NOMO-1 treated with dmso at 0.1 percent for 144 hours (cell line): ENCODE measurements at regions not wholly inside any gene's neighbourhood (a gene's known extent, or its start where the extent isn't known, plus 50 kb on each side); places are given as distances from the start of the nearest gene placed in this dataset.
"Not testable (repeated sequence)": the region's sequence is repeated elsewhere in the genome, so short reads cannot be mapped to it uniquely, and the experiment has no call there.

ENCODE experiments used
- DNase-seq: peaks from one replicate; lab custom pipeline; 2025; ENCODE audit not compliant: unreplicated experiment; lab: John Stamatoyannopoulos, UW

DNA sequence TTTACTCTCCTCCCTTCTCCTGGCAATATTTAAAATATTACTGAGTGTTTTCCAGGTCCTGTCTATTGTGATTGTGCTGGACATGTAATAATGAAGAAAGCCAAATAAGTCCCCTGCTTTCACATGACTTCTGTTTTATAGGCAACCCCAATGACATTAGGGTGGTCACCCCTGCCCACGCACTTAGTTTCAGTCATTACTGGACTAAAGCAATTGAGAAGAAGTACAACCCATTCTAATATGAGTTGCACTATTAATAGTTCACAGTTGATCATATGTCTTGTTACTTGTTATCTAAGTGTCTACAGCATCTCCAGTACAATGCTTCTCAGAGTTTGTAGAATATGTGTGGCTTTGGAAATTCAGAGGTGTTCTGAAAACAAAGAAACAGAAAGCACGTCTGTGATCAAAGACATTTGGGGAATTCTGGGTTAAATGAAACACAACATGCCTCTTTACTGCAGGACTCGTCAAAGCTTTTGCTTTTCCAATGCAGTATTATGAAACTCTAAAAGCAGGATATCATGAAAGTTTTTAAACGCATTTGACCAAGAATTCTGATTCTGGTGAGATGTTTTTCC, 789.5 kb downstream of the DHX35 start:
- no peak for DNase-seq

DNA sequence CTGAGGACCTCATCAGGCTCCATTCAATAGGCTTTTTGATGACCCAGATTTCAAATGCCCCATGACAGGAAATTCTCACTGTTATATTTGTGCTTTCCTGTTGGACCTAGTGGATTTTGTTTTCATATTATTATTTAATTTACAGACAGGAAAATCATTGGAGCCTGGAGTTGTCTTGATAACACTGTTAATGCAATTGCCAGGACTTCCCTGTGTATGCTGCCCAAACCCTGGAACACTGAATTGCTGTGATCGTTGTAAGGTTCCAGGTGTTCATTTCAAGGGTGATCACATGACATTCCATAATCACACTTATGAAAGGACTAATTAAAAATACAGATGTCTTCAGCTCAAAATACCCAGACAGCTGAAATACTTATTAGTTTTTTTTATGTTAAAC, 783.2 kb downstream of the DHX35 start:
- no peak for DNase-seq

DNA sequence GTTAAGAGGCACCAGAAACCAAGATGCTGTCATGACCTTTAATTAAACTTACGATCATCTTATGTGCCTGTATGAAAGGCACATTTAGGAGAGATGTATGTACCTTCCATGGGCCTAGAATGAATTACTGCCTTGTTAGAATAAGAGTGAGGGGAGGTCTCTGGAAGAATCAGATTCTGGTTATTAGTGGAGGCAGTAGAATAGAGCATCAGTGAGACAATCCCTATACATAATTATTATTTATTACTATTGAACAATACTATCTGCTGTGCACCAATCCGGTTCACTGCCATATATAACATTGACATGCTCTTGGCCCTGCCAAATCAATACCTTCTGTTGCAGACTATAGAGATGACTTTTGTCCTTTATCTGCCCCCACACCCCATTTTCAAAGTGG, 776.5 kb downstream of the DHX35 start:
- no peak for DNase-seq

DNA sequence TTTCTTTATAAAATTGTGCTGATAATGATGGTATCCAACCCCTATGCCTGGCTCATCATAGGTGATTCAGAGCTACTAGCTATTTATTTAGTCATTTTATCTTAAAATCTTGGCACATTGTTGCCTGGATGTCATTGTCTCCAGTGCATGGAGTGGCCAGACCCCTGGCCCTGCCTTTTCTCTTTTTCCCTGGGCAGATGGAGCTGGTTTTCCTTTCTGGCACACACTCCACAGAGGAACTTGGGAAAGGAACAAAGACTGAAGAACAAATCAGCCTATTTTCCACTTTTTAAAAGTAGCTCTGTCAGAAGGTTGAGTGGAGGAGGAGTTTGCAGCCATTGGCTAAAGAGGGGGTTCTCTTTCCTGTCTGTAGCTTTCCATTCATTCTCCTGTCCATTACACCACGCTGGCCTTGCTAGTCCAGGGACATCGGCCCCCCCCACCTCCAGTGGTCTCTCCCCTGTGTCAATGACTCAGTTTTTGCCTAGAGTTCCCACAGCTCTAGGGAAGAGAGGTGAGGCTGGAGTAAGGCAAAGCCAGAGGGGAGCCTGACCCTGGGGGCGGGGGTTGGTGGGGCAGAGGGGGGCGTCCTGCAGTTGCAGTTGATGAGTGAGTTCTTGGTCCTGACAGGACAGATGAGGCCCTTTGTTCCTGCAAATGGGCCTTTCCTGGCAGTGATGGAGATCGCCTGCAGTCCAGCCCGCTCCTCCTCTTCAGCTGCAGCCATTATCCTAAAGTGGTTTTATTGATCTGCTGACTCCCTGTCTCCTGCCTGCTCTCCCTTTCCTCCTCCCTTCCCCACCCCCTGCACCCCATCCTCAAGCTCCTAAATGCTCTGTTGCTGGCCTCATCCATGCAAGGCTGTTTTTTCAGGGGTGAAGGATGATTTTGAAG, 774.5 kb downstream of the DHX35 start:
- DNase-seq, result no peak

DNA sequence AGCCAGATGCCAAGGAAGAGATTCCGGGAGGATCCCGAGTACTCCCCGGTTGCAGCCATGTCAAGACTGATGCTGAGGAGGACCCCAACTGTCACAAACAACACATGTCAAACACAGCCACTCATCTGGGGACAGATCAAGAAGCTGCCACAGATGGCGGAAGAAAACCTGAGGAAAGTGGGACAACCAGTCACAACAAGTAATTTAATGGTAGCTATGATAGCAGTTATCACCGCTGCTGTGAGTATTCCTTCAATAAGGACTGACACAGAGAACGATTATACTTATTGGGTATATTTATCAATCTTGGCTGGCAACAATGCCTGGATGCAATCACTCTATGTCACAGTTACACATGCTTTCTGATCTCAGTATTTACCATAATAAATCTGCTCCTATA, 763.4 kb downstream of the DHX35 start:
- DNase-seq, result not testable (repeated sequence)

DNA sequence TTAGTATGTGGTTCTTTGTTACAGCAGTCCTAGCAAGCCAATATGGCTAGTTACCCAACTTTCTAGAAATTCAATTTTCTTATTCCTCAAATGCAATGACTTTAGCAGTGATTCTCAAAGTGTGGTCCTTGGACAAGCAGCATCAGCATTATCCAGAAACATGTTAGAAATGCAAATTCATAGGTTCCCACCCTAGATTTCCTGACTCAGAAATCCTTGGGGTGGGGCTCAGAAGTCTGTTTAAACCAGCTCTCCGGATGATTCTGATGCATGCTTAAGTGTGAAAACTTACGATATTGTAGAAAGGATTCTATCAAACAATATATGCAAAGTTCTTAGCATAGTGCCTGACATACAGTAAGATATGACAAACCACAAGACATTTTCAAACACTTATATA, 757.1 kb downstream of the DHX35 start:
- no peak for DNase-seq

DNA sequence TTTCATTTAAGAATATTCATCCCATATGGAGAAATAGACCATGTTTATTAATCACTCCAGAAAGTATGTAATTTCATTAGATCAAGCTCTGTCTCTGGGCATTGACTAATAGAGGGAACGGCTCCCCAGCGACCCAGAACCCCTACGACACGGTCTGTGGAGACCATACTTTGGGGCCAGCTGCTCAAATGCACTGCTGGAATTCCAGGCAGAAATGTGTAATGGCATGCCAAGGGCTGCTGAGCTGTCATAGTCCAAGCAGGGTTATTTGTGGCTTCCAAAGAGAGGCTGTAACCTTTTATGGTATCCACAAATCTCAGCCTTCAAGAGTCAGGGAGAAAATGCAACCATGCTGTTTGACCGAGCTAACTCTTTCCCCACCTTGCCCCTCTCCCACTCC, 755.8 kb downstream of the DHX35 start:
- DNase-seq, result no peak

DNA sequence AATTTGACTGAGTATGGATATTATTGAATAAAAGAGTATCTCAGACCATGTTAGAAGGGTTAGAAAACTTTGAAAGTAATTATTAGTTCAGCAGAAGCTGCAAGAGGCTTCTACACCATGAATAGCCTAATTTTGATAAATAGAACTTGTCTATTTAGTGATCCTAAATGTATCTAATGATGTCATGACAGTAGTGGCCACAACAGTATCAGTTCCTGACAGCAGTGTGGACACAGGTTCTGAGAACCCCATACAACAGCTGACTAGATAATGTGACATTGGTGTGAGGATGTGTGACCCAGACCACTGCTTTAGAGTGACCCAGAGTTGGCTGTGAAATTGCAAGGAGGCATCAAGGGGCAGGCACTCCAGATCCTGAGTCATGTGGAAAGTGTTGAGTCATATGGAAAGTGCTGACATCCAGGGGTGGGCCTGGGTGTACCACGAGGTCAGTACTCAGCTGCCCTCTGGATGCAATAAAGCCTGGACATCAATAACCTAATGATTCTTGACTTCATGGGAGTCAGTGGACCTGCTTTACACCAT, 754.7 kb downstream of the DHX35 start:
- no peak for DNase-seq

DNA sequence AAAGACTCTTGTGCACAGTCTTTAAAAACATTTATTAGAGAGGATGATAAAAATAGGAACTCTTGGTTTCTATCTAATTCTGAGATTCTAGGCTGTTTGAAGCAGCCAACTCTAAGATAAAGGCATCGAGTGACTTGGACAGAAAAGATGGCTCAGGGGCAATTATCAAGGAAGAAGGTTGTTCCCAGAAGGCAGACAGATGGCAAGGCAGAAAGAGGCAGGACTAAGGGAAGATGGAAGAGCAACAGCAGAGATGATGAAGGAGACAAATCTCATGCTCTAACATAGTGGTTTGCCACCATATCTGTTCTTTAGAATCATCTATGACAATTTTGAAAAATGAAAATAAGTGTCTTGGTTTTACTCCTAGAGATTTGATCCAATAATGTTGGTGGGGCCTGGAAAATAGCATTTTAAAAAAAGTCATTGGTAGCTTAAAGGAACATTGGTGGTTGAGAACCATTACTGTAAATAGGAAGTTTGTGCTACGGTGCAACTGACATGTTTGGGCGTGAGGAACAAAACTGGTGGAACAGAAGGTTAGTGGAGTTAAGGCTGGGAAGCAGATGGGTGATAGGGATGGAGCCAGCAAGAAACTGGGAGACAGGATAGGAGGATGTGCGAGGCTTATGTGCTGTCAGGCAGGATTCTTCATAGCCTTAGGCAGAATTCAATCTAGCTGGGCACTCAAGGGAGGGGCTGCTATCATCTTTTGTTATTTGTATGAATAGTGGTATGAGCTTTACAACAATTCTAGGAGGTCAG, 751.1 kb downstream of the DHX35 start:
- DNase-seq, result no peak

DNA sequence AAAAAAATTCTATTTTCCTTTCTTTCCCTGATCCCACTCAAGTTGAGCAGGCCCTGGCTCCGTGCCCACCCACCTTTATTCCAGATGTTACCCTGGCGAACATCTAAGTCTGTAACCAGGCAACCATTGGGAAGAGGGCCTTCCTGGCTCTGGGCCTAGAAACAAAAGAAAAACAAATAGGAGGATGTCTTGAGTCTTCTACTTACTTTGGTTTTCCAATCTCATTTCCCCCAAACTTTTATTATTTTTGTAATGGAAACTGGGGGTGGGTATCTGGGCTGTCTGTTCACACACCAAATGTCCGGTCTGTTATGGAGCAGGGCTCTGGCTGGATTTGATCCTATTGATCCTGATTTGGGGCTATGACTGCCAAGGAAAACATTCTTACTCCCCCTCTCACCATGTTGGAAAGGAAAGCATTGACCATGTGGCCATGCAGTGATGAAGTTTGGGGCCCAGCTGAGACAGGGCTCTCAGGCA, 744.1 kb downstream of the DHX35 start:
- DNase-seq, result no peak

DNA sequence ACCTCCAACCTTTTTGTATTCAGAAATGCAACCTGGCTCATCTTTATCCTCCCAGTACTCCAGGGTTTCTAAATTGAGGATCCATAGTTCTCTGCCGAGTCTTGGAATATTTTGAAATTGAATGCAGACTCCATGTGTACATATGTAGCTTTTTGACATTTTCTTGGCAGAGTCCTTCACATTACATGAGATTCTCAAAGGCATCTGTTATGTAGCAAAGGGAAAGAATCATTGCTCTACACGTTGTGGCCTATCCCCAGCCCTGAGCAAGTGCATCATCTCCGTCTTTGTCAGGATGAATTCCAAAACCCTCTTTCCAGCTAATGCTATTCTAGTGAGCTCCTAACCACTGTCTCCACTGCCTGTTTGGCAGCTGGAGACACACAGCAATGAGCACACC, 742.9 kb downstream of the DHX35 start:
- no peak for DNase-seq

DNA sequence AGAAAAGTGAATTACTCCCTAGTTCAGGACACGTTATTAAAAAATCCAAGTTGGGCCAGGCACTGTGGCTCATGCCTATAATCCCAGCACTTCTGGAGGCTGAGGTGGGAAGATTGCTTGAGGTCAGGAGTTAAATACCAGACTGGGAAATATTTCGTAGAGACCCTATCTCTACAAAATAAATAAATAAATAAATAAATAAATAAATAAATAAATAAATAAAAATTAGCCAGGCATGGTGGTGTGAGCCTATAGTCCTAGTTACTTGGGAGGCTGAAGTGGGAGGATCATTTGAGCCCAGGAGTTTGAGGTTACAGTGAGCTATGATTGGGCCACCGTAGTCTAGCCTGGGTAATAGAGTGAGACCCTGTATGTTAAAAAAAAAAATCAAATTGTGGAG, 741.2 kb downstream of the DHX35 start:
- DNase-seq, result not testable (repeated sequence)

DNA sequence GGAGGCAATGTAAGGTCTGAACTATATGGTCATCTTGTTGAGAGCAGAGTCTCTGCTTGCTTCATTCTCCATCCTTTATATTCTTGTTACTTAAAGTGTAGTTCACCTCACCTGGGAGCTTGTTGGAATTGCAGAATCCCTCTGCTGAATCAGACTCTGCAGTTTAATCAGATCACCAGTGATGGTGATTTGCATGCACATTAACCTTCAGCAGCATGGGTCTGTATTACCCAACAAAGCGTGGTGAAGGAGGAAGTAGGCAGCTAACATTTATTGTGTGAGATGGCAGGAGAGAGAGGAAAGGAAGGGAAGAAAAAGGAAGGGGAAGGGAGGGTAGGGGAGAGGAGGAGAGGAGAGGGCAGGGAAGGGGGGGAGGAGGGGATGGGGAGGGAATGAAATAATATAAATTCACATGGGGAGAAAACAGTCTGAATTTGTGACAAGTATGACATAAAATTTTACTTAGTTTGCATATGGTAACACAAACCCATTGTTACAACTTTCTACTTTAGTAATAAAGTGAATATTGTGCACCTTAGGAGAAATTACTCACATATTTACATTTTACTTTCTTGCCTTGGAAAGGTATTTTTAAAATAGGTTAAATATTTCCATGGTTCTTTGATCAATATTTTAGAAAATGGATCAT, 740.7 kb downstream of the DHX35 start:
- DNase-seq, result no peak

DNA sequence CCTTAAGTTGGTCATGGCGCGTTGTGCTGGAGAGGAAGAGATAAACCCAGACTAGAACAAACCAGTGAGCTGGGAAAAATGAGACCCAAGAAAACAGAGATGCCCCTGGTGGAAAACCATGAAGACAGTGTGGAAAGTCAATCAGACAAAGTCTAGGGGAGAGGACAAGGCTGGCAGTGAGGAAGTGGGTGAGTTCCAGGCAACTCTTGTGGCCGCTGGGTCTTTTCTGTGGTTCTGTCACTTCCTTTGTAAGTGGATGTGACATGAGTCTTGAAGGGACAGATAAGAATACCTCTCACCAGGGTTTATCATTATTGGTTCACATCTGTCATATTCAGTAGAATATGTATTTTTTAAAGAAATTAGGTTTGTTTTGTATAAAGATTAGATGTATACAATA, 738.4 kb downstream of the DHX35 start:
- no peak for DNase-seq

DNA sequence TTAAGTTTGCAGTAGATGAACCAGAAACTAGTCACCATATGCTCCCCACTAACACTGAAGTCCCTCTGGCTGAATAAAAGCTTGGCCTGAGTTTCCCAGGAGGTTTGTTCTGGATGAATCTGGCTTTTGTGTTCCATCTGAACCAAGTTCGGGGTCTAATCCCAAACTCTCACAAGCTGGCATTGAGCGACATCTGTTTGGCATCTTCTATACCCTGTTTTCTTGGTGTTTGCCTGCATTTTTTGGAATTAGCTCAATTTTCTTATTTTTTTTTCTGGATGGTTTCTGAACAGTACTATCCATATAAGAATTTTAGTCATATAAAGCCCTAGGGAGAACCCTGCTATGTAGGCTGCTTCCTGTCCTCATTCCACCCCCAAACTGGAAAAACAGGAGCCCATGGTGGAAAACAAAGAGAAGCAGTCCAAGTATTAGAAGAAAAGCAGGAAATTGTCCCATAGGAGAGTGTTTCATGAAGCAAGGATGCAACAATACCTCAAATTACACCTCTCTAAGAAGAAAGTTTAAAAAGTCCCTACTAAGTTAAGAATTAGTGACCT, 737.1 kb downstream of the DHX35 start:
- DNase-seq, result no peak

DNA sequence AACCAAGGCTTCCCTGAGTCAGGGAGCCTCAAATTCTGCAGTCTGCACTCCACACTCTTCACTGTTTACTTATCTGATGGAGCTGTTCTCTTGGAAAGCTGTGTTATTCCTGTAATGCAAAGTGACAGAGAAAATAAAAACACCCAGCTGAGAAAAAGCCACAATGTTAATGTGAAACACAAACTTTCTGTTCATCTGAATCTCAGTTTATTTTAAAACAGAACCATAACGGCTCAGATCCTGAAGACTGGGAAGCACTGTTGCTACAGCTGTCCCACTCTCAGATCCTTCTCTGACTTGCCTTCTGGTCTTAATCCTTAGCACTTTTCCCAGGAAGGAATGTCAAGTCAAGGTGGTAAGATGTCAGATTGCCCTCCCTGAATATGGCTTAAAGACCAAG, 736.6 kb downstream of the DHX35 start:
- no peak for DNase-seq

DNA sequence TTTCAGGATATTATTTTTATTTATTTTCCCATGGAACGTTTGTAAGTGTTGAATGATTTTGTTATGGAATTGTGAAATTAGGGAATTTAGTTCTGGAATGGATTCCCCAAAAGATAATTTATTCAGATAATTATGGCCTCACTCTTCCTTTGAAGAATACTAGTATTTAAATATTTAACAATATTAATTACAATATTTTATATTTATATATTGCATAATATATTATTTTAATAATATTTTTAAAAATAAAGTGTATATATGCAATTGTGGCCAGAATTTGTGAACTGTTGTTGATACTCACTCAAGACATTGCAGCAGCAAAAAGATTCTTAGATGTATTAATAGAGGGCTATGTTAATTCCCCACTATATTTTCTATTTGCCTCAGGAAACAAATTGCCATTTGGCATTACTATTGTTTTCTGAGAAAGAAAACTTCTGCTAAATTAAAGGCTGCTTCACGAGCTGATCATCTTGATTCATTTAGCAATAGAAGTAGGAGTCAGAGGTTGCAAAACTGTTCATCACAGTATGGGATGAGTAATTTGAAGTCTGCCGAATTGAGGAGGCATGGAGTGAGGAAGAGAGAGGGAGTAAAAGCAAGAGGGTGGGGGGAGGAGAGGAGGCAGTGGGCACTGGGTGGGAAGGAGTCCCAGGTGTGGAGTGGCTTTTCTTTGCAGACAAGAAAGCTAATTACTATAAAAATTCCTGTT, 729.2 kb downstream of the DHX35 start:
- no peak for DNase-seq

DNA sequence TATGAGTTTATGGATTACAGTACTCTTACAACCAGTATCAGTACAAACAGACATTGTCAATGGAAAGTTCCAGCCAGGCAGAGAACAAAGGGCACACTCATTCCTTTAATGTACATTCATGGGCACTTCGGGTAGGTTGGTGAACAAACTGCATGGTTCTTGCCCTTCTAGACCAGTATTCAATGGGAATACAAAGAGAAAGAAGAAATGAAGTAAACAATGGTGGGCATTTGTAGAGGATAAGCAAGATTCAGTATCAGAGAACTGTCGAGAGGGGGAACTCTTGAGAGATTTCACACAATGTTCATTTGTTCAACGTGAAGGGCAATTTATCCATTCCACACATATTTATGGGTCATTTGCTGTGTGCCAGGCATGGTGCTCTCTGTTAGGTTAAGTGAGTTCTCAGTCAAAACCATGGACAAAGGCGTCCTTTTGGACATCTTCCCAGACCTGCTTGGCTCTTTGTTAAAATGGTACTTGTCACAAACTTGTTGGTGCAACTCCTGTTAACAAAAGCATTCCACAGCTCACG, 714.8 kb downstream of the DHX35 start:
- no peak for DNase-seq

DNA sequence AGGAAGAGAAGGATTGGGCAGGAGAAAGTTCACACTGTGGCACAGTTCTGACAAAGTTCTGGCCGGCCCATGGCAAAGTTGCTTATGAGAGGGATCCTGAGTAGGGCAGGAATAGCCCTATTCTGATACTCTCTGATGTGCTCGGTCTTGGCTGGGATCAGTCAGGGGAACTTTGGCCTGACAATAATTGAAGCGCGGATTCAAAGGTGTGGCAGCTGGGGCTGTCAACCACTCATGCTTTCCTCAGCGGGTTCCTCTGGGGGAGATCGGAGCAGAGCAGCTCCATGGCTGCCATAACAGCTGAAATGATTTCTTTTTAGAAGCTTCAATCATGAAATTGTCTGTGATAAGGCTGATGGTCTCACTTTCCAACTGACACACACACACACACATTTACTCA, 714.1 kb downstream of the DHX35 start:
- no peak for DNase-seq

DNA sequence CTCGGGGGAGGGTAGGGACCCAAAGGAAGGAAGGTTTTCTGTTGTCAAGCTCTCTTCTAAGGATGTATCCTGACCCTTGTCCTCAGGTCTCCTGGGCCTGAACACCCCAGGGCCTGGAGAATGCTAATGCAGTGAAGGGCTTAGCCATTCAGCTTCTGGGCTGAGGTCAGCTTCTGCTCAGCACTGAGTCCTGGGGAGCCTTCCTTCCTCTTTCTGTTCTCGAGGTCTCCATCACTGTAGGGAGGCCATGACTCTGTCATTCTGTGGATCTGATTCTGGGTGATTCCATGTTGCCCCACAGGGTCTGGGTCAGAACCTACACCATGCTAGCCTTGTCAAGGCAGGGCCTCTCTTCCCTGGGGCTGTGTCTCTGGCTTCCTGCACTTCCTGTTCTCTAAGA, 712.7 kb downstream of the DHX35 start:
- no peak for DNase-seq
